Loucy (cell line): ENCODE measurements at regions not wholly inside any gene's neighbourhood (a gene's known extent, or its start where the extent isn't known, plus 50 kb on each side); places are given as distances from the start of the nearest gene placed in this dataset.

ENCODE experiments used
- H2AFZ ChIP-seq: fragments of 200-600 bp; sonication (generic); 2 replicates; pipeline ENCODE4 v1.6.0; 2016; ENCODE audit warnings: antibody characterized with exemption, mild to moderate bottlenecking, low read length, moderate library complexity
- H3F3A ChIP-seq: fragments of 200-600 bp; 2 replicates; pipeline ENCODE4 v1.6.0; 2016; ENCODE audit warnings: antibody characterized with exemption, low read depth, mild to moderate bottlenecking
- H3K27me3 ChIP-seq: fragments of 200-600 bp; sonication (generic); 2 replicates; pipeline ENCODE4 v1.6.1; 2014; ENCODE audit warnings: low read length, mild to moderate bottlenecking; ENCODE audit not compliant: insufficient read depth, poor library complexity, severe bottlenecking
- H3K36me3 ChIP-seq: fragments of 200-600 bp; sonication (generic); 2 replicates; pipeline ENCODE4 v1.6.1; 2016; ENCODE audit warnings: low read length; ENCODE audit not compliant: insufficient read depth
- H3K4me1 ChIP-seq: fragments of 200-600 bp; sonication (generic); 2 replicates; pipeline ENCODE4 v1.5.1; 2014; ENCODE audit warnings: low read length, mild to moderate bottlenecking; ENCODE audit not compliant: insufficient read depth, poor library complexity, severe bottlenecking
- H3K4me2 ChIP-seq: fragments of 200-600 bp; sonication (generic); 2 replicates; pipeline ENCODE4 v1.6.0; 2014; ENCODE audit warnings: antibody characterized with exemption, low read length, low read depth, mild to moderate bottlenecking; ENCODE audit not compliant: poor library complexity, severe bottlenecking
- H3K4me3 ChIP-seq: fragments of 200-600 bp; sonication (generic); 2 replicates; pipeline ENCODE4 v1.5.1; 2014; ENCODE audit warnings: low read length, mild to moderate bottlenecking, mixed read lengths; ENCODE audit not compliant: poor library complexity, severe bottlenecking
- H3K79me2 ChIP-seq: fragments of 200-600 bp; sonication (generic); 2 replicates; pipeline ENCODE4 v1.6.1; 2014; ENCODE audit warnings: low read length; ENCODE audit not compliant: insufficient read depth
- H3K9ac ChIP-seq: fragments of 200-600 bp; sonication (generic); 2 replicates; pipeline ENCODE4 v1.6.0; 2014; ENCODE audit warnings: mild to moderate bottlenecking, low read depth, low read length, moderate library complexity; ENCODE audit not compliant: poor library complexity, severe bottlenecking
- H3K9me2 ChIP-seq: fragments of 200-600 bp; sonication (generic); replicated peaks from 2 replicates; pipeline ENCODE4 v1.6.1; 2016; ENCODE audit warnings: low read depth, low read length, mixed read lengths
- H3K9me3 ChIP-seq: fragments of 200-600 bp; sonication (generic); 2 replicates; pipeline ENCODE4 v1.6.1; 2014; ENCODE audit warnings: mild to moderate bottlenecking, antibody characterized with exemption, low read length, low read depth; ENCODE audit not compliant: insufficient read depth
- H4K20me1 ChIP-seq: fragments of 200-600 bp; sonication (generic); 2 replicates; pipeline ENCODE4 v1.6.0; 2014; ENCODE audit warnings: antibody characterized with exemption, low read length, mild to moderate bottlenecking; ENCODE audit not compliant: insufficient read depth, poor library complexity, severe bottlenecking
- EZH2phosphoT487 ChIP-seq: fragments of 200-600 bp; IDR thresholded peaks from 2 replicates; pipeline ENCODE4 v1.6.1; 2018; ENCODE audit warnings: antibody characterized with exemption, mild to moderate bottlenecking, moderate library complexity, borderline replicate concordance
- TF ChIP-seq, protein P1 (sequence below): fragments of 200-600 bp; sonication (generic); conservative IDR thresholded peaks from 2 replicates; pipeline ENCODE4 v1.5.1; 2014; ENCODE audit warnings: mild to moderate bottlenecking, antibody characterized with exemption, low read length

DNA sequence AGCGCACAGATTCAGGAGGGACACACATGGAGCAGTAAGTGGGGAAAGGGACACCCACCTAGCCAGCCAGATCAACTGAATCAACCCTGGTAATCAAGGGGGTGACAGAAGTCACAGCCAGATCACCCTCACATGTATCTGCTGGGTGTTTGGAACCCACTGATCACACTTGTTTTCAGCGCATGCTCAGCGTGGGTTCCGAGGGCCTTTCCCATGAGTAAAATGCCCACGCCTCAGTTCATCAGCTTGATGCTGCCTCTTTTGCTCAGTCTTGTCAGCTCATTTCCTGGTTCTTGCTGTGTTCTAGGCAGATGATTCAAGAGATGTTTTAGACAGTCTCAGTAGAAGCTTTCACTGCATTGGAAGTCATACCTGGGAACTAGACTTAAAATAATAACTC, 123.2 kb upstream of the SLC30A5 start:
- no peak for TF ChIP-seq EZH2phosphoT487
- TF ChIP-seq, protein P1, sequence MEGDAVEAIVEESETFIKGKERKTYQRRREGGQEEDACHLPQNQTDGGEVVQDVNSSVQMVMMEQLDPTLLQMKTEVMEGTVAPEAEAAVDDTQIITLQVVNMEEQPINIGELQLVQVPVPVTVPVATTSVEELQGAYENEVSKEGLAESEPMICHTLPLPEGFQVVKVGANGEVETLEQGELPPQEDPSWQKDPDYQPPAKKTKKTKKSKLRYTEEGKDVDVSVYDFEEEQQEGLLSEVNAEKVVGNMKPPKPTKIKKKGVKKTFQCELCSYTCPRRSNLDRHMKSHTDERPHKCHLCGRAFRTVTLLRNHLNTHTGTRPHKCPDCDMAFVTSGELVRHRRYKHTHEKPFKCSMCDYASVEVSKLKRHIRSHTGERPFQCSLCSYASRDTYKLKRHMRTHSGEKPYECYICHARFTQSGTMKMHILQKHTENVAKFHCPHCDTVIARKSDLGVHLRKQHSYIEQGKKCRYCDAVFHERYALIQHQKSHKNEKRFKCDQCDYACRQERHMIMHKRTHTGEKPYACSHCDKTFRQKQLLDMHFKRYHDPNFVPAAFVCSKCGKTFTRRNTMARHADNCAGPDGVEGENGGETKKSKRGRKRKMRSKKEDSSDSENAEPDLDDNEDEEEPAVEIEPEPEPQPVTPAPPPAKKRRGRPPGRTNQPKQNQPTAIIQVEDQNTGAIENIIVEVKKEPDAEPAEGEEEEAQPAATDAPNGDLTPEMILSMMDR, result no peak
- H2AFZ ChIP-seq, result no peak overlapping the region
- H3K4me1 ChIP-seq, result no peaks in the 10 kb centered on the region
- H3K4me3 ChIP-seq, result no peak overlapping the region
- no peaks in the 10 kb centered on the region for H3K27me3 ChIP-seq
- no peaks in the 10 kb centered on the region for H3K9me2 ChIP-seq
- no peaks in the 10 kb centered on the region for H3F3A ChIP-seq
- H3K4me2 ChIP-seq, result no peak overlapping the region
- no peaks in the 10 kb centered on the region; the same call in 1 of the 2 replicates for H3K9me3 ChIP-seq
- no peaks in the 10 kb centered on the region for H3K36me3 ChIP-seq
- no peak overlapping the region for H3K9ac ChIP-seq
- no peaks in the 10 kb centered on the region for H4K20me1 ChIP-seq
- H3K79me2 ChIP-seq, result no peaks in the 10 kb centered on the region

DNA sequence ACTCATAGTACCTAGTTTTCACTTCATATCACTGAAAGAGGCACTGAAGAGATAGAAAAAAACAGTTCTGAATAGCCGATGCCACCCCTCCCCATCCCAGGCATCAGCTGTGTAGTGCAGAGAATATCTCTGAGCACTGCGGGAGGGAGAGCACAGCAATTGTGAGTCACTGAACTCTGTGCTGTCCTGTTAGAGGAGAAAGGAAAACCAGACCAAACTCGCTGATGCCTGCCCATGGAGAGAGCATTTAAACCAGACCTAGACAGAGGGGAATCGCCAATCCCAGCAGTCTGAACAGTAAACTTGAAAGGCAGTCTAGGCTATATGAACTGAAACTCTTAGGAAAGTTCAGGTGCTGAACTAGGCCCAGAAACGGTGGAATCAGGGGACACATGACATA, 120.1 kb upstream of the SLC30A5 start:
- TF ChIP-seq, protein P1, result no peak
- TF ChIP-seq EZH2phosphoT487, result no peak
- H3K9me2 ChIP-seq, result no peaks in the 10 kb centered on the region
- H3K79me2 ChIP-seq, result no peaks in the 10 kb centered on the region
- H3F3A ChIP-seq, result no peaks in the 10 kb centered on the region
- no peak overlapping the region for H3K4me3 ChIP-seq
- H3K4me2 ChIP-seq, result no peak overlapping the region
- H3K27me3 ChIP-seq, result no peaks in the 10 kb centered on the region
- no peaks in the 10 kb centered on the region for H3K4me1 ChIP-seq
- no peak overlapping the region for H3K9ac ChIP-seq
- H3K9me3 ChIP-seq, result peaks cover 4% of the 10 kb centered on the region; the same call in 1 of the 2 replicates
- H3K36me3 ChIP-seq, result no peaks in the 10 kb centered on the region
- no peaks in the 10 kb centered on the region for H4K20me1 ChIP-seq
- no peak overlapping the region for H2AFZ ChIP-seq

DNA sequence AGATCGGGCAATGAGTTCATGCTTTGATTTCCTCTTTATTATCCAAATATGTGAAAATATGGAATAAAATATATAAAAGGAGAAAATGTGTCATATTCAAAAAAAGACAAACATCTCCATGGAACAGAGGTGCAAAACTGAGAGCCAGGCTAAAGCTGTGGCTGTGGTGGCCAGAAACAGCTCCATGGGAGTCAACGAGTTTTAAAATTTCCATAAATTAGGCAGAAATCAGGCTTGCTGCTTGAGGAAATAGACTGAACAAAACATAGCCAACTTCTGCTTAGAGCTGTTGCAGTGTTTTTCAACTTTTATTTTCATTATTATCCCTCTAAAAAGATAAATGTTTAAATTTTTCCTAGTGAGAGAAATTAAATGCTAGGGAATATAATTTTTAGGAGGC, 110.8 kb upstream of the SLC30A5 start:
- Histone ChIP-seq H3K9ac (no peak overlapping the region), H2AFZ (no peak overlapping the region), H4K20me1 (no peaks in the 10 kb centered on the region), H3K9me3 (no peaks in the 10 kb centered on the region), H3F3A (no peaks in the 10 kb centered on the region), H3K4me3 (no peak overlapping the region), H3K4me1 (no peaks in the 10 kb centered on the region), H3K9me2 (no peaks in the 10 kb centered on the region), H3K4me2 (no peak overlapping the region), H3K27me3 (no peaks in the 10 kb centered on the region), H3K79me2 (no peaks in the 10 kb centered on the region), H3K36me3 (no peaks in the 10 kb centered on the region)
- TF ChIP-seq, protein P1, result no peak
- TF ChIP-seq EZH2phosphoT487, result no peak
